GM23338 (cell line): ENCODE measurements at regions not wholly inside any gene's neighbourhood (a gene's known extent, or its start where the extent isn't known, plus 50 kb on each side); places are given as distances from the start of the nearest gene placed in this dataset.

ENCODE experiments used
- ATAC-seq: fragments of 200-7000 bp; cut with Tn5 transposase; 3 replicates; pipeline ENCODE4 v1.9.1; 2020
- DNase-seq: peaks from one replicate; pipeline ENCODE4 v3.0.0-alpha.2; 2015; ENCODE audit warnings: low spot score
- H2AFZ ChIP-seq: fragments of 200-600 bp; sonication (generic); 2 replicates; pipeline ENCODE4 v1.8.0; 2016; ENCODE audit warnings: antibody characterized with exemption, mild to moderate bottlenecking, moderate library complexity
- H3F3A ChIP-seq: fragments of 200-600 bp; sonication (generic); replicated peaks from 2 replicates; pipeline ENCODE4 v1.8.0; 2017; ENCODE audit warnings: antibody characterized with exemption, mixed run types, low read depth
- H3K27ac ChIP-seq: fragments of 200-600 bp; sonication (generic); 2 replicates; pipeline ENCODE4 v1.6.1; 2016; ENCODE audit warnings: low read depth
- H3K27me3 ChIP-seq: fragments of 200-600 bp; sonication (generic); 2 replicates; pipeline ENCODE4 v1.8.0; 2016; ENCODE audit warnings: mild to moderate bottlenecking, mixed run types, moderate library complexity; ENCODE audit not compliant: insufficient read depth
- H3K36me3 ChIP-seq: fragments of 200-600 bp; sonication (generic); 2 replicates; pipeline ENCODE4 v1.8.0; 2016; ENCODE audit warnings: mild to moderate bottlenecking; ENCODE audit not compliant: insufficient read depth
- H3K4me1 ChIP-seq: fragments of 200-600 bp; sonication (generic); 2 replicates; pipeline ENCODE4 v1.8.0; 2016; ENCODE audit warnings: mild to moderate bottlenecking, moderate library complexity; ENCODE audit not compliant: insufficient read depth
- H3K4me2 ChIP-seq: fragments of 200-600 bp; sonication (generic); 2 replicates; pipeline ENCODE4 v1.7.1; 2017; ENCODE audit warnings: mixed run types
- H3K4me3 ChIP-seq: fragments of 200-600 bp; sonication (generic); 2 replicates; pipeline ENCODE4 v1.6.1; 2016; ENCODE audit warnings: mixed run types
- H3K79me2 ChIP-seq: fragments of 200-600 bp; sonication (generic); replicated peaks from 2 replicates; pipeline ENCODE4 v1.8.0; 2017; ENCODE audit warnings: mild to moderate bottlenecking; ENCODE audit not compliant: insufficient read depth
- H3K9me2 ChIP-seq: fragments of 200-600 bp; sonication (generic); 2 replicates; pipeline ENCODE4 v1.8.0; 2017; ENCODE audit not compliant: insufficient read depth
- H4K20me1 ChIP-seq: fragments of 200-600 bp; sonication (generic); replicated peaks from 2 replicates; pipeline ENCODE4 v1.8.0; 2017; ENCODE audit warnings: mild to moderate bottlenecking; ENCODE audit not compliant: insufficient read depth
- H3K27ac Mint-ChIP-seq: 2 replicates; pipeline ENCODE4 v1.8.0; 2020; ENCODE audit warnings: inconsistent platforms, mild to moderate bottlenecking, moderate library complexity, mixed read lengths
- H3K27me3 Mint-ChIP-seq: 3 replicates; pipeline ENCODE4 v1.8.0; 2022; ENCODE audit warnings: low read depth, mild to moderate bottlenecking, moderate library complexity, mixed read lengths, inconsistent platforms; ENCODE audit not compliant: insufficient read depth, poor library complexity
- H3K36me3 Mint-ChIP-seq: 3 replicates; pipeline ENCODE4 v1.8.0; 2021; ENCODE audit warnings: low read depth, mild to moderate bottlenecking, inconsistent platforms, moderate library complexity, mixed read lengths
- H3K4me1 Mint-ChIP-seq: 3 replicates; pipeline ENCODE4 v1.8.0; 2020; ENCODE audit warnings: mild to moderate bottlenecking, inconsistent platforms, mixed read lengths
- H3K4me3 Mint-ChIP-seq: 3 replicates; pipeline ENCODE4 v1.8.0; 2021; ENCODE audit warnings: moderate library complexity, mild to moderate bottlenecking, inconsistent platforms, mixed read lengths
- H3K9me3 Mint-ChIP-seq: 3 replicates; pipeline ENCODE4 v1.8.0; 2020; ENCODE audit warnings: moderate library complexity, mild to moderate bottlenecking, inconsistent platforms, mixed read lengths
- CREB1 ChIP-seq: fragments of 250-450 bp; sonication (Bioruptor Pico); IDR thresholded peaks from 2 replicates; pipeline ENCODE4 v1.5.0; 2020; ENCODE audit warnings: low read depth, mild to moderate bottlenecking, moderate library complexity
- CTCF ChIP-seq, 2 experiments: fragments of 200-600 bp in 1 of 2; sonication (generic) in 1 of 2; conservative IDR thresholded peaks; 2 replicates each; pipeline versions ENCODE4 v1.5.1 to v1.6.1; 2016 to 2017; ENCODE audit warnings: antibody characterized with exemption in 2 of 2, low read depth in 2 of 2, mild to moderate bottlenecking in 2 of 2, moderate library complexity in 1 of 2
- EZH2 ChIP-seq: fragments of 200-600 bp; sonication (generic); IDR thresholded peaks from one replicate; pipeline ENCODE4 v1.8.0; 2017; ENCODE audit warnings: antibody characterized with exemption, mild to moderate bottlenecking, low read depth; ENCODE audit not compliant: unreplicated experiment
- EZH2phosphoT487 ChIP-seq: fragments of 200-600 bp; sonication (generic); IDR thresholded peaks from one replicate; pipeline ENCODE4 v1.8.1; 2018; ENCODE audit warnings: antibody characterized with exemption; ENCODE audit not compliant: unreplicated experiment
- JUNB ChIP-seq: IDR thresholded peaks from one replicate; pipeline ENCODE4 v1.6.1; 2016; ENCODE audit warnings: antibody characterized with exemption; ENCODE audit not compliant: unreplicated experiment
- NANOG ChIP-seq: IDR thresholded peaks from 2 replicates; pipeline ENCODE4 v1.6.1; 2016; ENCODE audit warnings: antibody characterized with exemption, borderline replicate concordance
- POLR2AphosphoS5 ChIP-seq: IDR thresholded peaks from 2 replicates; pipeline ENCODE4 v1.6.1; 2016; ENCODE audit warnings: antibody characterized with exemption, low read depth
- ZNF114 ChIP-seq: fragments of 250-450 bp; sonication (Bioruptor Pico); IDR thresholded peaks from 2 replicates; pipeline ENCODE4 v1.5.0; 2020; ENCODE audit warnings: mild to moderate bottlenecking, moderate library complexity
- TF ChIP-seq, protein P1 (sequence below): fragments of 250-450 bp; sonication (Bioruptor Pico); IDR thresholded peaks from 2 replicates; pipeline ENCODE4 v1.5.0; 2020; ENCODE audit warnings: mild to moderate bottlenecking, moderate library complexity

- Histone ChIP-seq H4K20me1 (no peaks in the 10 kb centered on the region), H3K4me3 (no peak overlapping the region), H2AFZ (no peak overlapping the region), H3K27me3 (no peaks in the 10 kb centered on the region), H3K27ac (no peak overlapping the region), H3K36me3 (no peaks in the 10 kb centered on the region), H3K79me2 (no peaks in the 10 kb centered on the region), H3F3A (no peaks in the 10 kb centered on the region), H3K4me2 (no peak overlapping the region), H3K4me1 (no peaks in the 10 kb centered on the region; the same call in 1 of the 2 replicates), H3K9me2 (no peaks in the 10 kb centered on the region)
- H3K4me3 Mint-ChIP-seq = no peak overlapping the region
- no peak for TF ChIP-seq JUNB
- no peak for TF ChIP-seq ZNF114 (CRISPR knock-in tag)
- peak; percentile 69 to 71 for TF ChIP-seq CTCF (conservative IDR thresholded peaks at IDR 0.05; ENCODE audit: low read depth in 2 of 2)
- H3K9me3 Mint-ChIP-seq = peaks cover 14% of the 10 kb centered on the region
- peak; percentile 65 for DNase-seq
- H3K27me3 Mint-ChIP-seq = no peaks in the 10 kb centered on the region
- peak; percentile 81 for ATAC-seq
- peaks cover 10% of the 10 kb centered on the region; the same call in 2 of the 3 replicates for H3K36me3 Mint-ChIP-seq
- H3K4me1 Mint-ChIP-seq = peaks cover 14% of the 10 kb centered on the region
- no peak overlapping the region for H3K27ac Mint-ChIP-seq
Measured at GRCh38 chr17:33522623-33523022, 229.5 kb upstream of the ASIC2 start.

GRCh38 chr17:33523577-33523981, 230.5 kb upstream of the ASIC2 start:
- H3K4me2 ChIP-seq = no peak overlapping the region
- no peak overlapping the region for H3K27ac ChIP-seq
- H3F3A ChIP-seq = no peaks in the 10 kb centered on the region
- ATAC-seq (no peak), DNase-seq (no peak)
- peaks cover 14% of the 10 kb centered on the region for H3K4me1 Mint-ChIP-seq
- TF ChIP-seq EZH2 (no peak), EZH2phosphoT487 (no peak), POLR2AphosphoS5 (no peak)
- H2AFZ ChIP-seq = no peak overlapping the region
- H3K27me3 Mint-ChIP-seq = no peaks in the 10 kb centered on the region
- H3K27ac Mint-ChIP-seq = no peak overlapping the region; the same call in 1 of the 2 replicates
- no peaks in the 10 kb centered on the region for H3K36me3 ChIP-seq
- no peaks in the 10 kb centered on the region; the same call in 1 of the 2 replicates for H3K4me1 ChIP-seq
- no peaks in the 10 kb centered on the region for H3K79me2 ChIP-seq
- no peak overlapping the region for H3K4me3 Mint-ChIP-seq
- H3K4me3 ChIP-seq = no peak overlapping the region
- no peaks in the 10 kb centered on the region for H3K9me2 ChIP-seq
- no peaks in the 10 kb centered on the region for H4K20me1 ChIP-seq
- no peaks in the 10 kb centered on the region for H3K27me3 ChIP-seq
- peaks cover 11% of the 10 kb centered on the region; the same call in 2 of the 3 replicates for H3K36me3 Mint-ChIP-seq
- peaks cover 20% of the 10 kb centered on the region for H3K9me3 Mint-ChIP-seq

GRCh38 chr17:33525186-33525585, 232.1 kb upstream of the ASIC2 start:
- H3K4me3 ChIP-seq = no peak overlapping the region
- H3K4me1 ChIP-seq = no peaks in the 10 kb centered on the region; the same call in 1 of the 2 replicates
- no peaks in the 10 kb centered on the region for H3K36me3 ChIP-seq
- H3K27me3 ChIP-seq = no peaks in the 10 kb centered on the region
- no peaks in the 10 kb centered on the region for H3F3A ChIP-seq
- Mint-ChIP-seq H3K27ac (no peak overlapping the region; the same call in 1 of the 2 replicates), H3K9me3 (peaks cover 23% of the 10 kb centered on the region), H3K4me1 (peaks cover 16% of the 10 kb centered on the region), H3K4me3 (no peak overlapping the region), H3K27me3 (no peaks in the 10 kb centered on the region), H3K36me3 (peaks cover 11% of the 10 kb centered on the region; the same call in 2 of the 3 replicates)
- no peak overlapping the region for H2AFZ ChIP-seq
- H3K4me2 ChIP-seq = no peak overlapping the region
- no peak for DNase-seq
- no peaks in the 10 kb centered on the region for H4K20me1 ChIP-seq
- no peaks in the 10 kb centered on the region for H3K9me2 ChIP-seq
- H3K79me2 ChIP-seq = no peaks in the 10 kb centered on the region
- no peak for ATAC-seq
- no peak overlapping the region for H3K27ac ChIP-seq
- no peak for TF ChIP-seq EZH2
- no peak for TF ChIP-seq ZNF114 (CRISPR knock-in tag)
- TF ChIP-seq, protein P1, sequence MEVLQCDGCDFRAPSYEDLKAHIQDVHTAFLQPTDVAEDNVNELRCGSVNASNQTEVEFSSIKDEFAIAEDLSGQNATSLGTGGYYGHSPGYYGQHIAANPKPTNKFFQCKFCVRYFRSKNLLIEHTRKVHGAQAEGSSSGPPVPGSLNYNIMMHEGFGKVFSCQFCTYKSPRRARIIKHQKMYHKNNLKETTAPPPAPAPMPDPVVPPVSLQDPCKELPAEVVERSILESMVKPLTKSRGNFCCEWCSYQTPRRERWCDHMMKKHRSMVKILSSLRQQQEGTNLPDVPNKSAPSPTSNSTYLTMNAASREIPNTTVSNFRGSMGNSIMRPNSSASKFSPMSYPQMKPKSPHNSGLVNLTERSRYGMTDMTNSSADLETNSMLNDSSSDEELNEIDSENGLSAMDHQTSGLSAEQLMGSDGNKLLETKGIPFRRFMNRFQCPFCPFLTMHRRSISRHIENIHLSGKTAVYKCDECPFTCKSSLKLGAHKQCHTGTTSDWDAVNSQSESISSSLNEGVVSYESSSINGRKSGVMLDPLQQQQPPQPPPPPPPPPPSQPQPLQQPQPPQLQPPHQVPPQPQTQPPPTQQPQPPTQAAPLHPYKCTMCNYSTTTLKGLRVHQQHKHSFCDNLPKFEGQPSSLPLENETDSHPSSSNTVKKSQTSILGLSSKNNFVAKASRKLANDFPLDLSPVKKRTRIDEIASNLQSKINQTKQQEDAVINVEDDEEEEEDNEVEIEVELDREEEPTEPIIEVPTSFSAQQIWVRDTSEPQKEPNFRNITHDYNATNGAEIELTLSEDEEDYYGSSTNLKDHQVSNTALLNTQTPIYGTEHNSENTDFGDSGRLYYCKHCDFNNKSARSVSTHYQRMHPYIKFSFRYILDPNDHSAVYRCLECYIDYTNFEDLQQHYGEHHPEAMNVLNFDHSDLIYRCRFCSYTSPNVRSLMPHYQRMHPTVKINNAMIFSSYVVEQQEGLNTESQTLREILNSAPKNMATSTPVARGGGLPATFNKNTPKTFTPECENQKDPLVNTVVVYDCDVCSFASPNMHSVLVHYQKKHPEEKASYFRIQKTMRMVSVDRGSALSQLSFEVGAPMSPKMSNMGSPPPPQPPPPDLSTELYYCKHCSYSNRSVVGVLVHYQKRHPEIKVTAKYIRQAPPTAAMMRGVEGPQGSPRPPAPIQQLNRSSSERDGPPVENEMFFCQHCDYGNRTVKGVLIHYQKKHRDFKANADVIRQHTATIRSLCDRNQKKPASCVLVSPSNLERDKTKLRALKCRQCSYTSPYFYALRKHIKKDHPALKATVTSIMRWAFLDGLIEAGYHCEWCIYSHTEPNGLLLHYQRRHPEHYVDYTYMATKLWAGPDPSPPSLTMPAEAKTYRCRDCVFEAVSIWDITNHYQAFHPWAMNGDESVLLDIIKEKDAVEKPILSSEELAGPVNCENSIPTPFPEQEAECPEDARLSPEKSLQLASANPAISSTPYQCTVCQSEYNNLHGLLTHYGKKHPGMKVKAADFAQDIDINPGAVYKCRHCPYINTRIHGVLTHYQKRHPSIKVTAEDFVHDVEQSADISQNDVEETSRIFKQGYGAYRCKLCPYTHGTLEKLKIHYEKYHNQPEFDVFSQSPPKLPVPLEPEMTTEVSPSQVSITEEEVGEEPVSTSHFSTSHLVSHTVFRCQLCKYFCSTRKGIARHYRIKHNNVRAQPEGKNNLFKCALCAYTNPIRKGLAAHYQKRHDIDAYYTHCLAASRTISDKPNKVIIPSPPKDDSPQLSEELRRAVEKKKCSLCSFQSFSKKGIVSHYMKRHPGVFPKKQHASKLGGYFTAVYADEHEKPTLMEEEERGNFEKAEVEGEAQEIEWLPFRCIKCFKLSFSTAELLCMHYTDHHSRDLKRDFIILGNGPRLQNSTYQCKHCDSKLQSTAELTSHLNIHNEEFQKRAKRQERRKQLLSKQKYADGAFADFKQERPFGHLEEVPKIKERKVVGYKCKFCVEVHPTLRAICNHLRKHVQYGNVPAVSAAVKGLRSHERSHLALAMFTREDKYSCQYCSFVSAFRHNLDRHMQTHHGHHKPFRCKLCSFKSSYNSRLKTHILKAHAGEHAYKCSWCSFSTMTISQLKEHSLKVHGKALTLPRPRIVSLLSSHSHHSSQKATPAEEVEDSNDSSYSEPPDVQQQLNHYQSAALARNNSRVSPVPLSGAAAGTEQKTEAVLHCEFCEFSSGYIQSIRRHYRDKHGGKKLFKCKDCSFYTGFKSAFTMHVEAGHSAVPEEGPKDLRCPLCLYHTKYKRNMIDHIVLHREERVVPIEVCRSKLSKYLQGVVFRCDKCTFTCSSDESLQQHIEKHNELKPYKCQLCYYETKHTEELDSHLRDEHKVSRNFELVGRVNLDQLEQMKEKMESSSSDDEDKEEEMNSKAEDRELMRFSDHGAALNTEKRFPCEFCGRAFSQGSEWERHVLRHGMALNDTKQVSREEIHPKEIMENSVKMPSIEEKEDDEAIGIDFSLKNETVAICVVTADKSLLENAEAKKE (CRISPR knock-in tag) = no peak
- no peak for TF ChIP-seq NANOG
- no peak for TF ChIP-seq CREB1 (CRISPR knock-in tag)
- no peak for TF ChIP-seq POLR2AphosphoS5
- no peak for TF ChIP-seq EZH2phosphoT487
- no peak for TF ChIP-seq JUNB
